Lung microvascular endothelial cell (primary cell): ENCODE measurements at regions not wholly inside any gene's neighbourhood (a gene's known extent, or its start where the extent isn't known, plus 50 kb on each side); places are given as distances from the start of the nearest gene placed in this dataset.
"Not testable (repeated sequence)": the region's sequence is repeated elsewhere in the genome, so short reads cannot be mapped to it uniquely, and the experiment has no call there.

ENCODE experiments used
- DNase-seq, 2 donors: peaks; one replicate each; pipeline versions ENCODE4 v3.0.0 to v3.0.0-alpha.2; 2010; ENCODE audit warnings: low read depth in 2 of 2

DNA sequence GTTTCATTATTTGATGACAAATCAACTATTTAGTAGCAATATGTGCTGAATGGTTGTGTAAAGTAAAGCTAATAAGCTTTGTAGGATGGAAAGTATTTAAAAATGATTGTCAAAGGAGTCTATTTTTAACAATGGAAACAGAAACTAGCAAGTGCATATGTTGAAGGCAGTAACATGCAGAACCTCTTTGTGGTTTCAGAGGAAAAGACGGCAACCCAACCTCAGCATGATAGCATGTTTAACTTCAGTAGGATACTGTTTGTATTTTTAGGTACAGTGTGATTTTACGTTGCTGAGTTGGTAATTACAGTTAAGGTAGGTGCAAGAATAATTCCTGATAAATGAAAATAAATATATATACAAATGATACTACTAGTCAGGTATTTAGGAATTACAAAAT, 545.4 kb downstream of the CDY1 start:
- DNase-seq: not testable (repeated sequence)

DNA sequence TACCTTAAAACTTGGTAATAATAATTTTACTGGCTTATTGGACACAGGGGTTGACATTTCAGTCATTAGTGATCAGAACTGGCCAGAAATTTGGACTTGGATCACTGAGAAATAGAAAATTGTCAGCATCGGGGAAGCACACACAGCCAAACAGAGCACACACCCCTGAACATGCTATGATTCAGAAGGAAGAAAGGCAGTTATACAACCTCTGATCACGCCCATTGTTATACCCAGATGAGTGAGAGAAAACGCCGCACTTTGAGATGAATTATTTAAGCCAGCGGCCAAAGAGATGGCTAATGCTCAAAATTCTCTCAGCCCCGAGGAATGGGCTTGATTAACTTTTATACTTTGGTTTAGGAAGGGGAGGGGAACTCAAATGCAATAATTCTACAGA, 557.4 kb downstream of the CDY1 start:
- DNase-seq: not testable (repeated sequence)

DNA sequence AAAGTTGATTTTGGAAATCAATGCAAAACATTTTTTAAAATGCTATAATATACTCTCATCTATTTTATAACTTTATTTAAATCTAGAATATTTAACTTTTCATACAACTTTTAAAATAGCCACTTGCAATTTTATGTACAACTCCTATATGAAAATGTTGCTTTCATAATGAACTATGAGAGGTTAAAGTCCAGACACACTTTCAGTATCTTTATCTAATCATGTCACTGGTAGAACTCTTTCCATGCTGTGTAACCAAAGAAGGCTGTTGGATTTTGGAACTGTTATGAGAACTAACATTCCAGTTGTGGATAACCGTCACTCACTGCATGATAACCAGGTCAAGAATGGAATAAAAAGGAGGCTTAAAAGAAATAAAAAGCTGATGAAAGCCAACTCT, 603.1 kb downstream of the CDY1 start:
- not testable (repeated sequence) for DNase-seq

DNA sequence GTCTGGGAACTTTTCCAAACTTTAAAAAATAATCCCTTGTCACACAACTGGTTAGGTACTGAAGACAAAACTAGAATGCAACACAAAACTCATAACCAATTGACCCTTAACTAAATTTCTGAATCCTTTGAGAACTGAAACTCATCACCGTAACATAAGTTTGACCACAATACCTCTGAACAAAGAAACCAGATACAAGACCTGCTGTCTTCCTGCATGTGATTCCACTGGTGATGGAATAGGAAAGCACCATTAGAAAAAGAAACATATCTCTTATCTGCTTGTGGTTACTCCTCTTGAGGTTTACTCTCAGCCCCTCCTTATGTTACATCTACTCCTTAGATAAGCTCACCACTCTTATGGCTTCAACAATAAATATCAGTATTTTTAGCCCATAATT, 603.6 kb downstream of the CDY1 start:
- DNase-seq: not testable (repeated sequence)

DNA sequence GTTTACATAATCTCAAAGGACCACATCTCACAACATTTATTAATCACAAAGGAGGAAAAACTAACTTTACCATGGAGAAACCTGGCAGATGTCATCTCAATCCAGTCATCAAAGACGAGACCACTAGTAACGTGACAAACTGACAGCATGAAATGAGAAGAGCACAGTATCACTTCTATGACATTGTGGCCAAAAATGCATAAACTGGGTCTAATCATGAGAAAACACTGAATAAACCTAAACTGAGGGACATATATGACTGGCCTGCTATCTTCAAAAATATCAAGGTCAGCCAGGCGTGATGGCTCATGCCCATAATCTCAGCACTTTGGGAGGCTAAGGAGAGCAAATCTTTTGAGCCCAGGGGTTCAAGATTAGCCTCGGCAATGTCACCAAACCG, 619.0 kb downstream of the CDY1 start:
- not testable (repeated sequence) for DNase-seq

DNA sequence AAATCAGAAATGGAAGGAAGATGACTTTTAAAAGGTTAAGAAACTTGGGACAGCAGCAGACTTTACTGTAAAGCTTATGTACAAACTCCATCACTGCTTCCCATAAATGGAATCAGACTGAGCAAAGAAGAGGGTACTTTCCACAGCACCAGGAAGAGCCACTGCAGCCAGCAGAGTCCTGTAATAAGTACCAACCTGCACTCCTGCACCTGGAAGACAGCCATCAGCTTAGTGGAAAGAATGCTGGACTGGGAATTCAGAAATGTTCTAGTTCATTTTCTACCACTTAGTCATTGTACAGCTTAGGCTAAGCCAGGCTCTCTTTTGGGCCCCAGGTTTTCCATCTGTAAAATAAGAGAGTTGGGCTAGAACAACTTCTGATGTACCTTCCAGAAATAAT, 632.3 kb downstream of the CDY1 start:
- DNase-seq: not testable (repeated sequence)

DNA sequence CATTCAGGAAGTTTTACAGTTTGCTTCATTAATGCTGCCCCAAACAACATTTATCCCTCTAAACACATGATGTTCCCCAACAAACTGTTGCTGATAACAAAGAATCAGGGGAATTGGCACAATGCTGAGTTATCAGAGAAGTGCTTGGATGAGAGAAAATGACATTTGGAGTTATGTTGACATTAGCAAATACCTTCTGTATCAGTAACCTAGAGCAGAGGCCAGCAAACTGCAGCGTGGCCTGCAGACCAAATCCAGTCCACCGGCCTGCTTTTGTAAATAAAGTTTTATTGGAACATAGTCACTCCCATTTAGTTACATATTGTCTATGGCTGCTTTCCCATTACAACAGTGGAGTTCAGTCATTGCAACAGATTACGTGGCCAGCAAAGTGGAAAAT, 643.5 kb downstream of the CDY1 start:
- DNase-seq: not testable (repeated sequence)

DNA sequence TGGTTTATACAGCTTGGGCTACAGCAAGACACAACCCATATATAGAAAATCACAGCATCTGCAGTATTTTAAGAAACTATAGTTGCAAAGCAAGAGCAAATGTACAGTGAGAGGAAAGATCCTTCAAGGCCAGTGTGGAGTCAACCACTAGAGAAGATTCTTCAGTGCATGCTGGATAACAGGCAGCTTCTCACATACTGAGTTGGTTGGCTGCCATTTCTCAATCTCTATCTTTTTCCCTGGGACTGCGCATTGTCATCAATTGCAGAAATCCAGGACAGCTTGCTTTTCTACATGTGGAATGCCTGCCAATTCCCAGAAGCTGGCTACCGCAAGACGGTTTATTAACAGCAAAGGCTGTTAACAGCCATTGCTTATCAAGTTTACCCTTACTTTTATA, 646.5 kb downstream of the CDY1 start:
- DNase-seq: not testable (repeated sequence)

DNA sequence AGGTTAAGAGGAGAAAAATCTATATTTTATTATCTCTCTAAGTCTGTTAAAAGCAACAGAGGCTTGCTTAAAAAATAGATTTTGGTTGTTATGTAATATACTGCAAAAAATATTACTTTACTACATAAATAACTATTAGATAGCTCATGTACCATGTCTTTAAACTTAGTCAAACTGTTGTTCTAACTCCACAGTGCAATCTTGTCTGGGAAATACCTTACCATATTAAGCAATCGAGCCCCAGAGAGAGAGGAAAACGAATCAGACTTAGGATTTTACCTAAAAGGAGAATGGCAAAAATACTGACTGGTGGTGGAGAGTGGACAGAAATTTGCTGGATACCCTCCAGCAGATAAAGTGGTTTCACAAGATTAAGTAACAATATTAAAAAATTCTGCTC, 647.0 kb downstream of the CDY1 start:
- DNase-seq: not testable (repeated sequence)

DNA sequence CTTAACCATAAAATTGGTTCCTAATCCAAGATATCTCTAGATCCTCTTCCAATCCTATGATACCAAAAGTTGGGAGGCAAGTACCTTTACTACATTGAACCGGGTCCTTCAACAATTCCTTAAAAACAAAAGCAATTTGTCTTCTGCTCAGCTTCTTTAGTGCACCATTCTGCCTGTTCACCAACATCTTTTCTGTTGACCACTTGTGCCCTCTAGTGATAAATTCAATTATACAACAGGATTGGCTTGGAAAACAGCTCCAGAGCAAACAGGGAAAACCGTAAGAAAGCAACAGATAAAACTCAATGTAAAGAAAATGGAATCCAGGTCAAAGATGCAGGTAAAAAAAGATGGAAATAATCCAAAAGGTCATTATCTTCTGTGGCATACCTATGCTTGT, 651.2 kb downstream of the CDY1 start:
- not testable (repeated sequence) for DNase-seq

DNA sequence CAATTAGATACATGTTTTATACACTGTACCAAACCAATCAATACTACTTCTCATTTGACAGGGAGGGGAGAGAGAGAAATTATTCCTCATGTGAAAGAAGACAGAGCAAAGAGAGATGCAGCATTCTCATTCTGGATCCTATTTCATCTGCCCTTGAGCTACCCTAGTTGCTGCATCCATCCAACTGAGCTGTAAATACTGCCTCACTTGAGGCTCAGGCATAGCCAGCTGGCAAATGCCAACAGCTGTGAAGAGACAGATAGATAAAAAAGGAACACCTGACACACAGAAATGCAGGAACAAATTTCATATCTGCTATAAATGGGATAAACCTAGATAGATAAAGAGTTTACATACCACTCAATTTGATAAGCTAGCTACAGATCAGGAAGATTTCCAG, 684.1 kb downstream of the CDY1 start:
- DNase-seq: not testable (repeated sequence)

DNA sequence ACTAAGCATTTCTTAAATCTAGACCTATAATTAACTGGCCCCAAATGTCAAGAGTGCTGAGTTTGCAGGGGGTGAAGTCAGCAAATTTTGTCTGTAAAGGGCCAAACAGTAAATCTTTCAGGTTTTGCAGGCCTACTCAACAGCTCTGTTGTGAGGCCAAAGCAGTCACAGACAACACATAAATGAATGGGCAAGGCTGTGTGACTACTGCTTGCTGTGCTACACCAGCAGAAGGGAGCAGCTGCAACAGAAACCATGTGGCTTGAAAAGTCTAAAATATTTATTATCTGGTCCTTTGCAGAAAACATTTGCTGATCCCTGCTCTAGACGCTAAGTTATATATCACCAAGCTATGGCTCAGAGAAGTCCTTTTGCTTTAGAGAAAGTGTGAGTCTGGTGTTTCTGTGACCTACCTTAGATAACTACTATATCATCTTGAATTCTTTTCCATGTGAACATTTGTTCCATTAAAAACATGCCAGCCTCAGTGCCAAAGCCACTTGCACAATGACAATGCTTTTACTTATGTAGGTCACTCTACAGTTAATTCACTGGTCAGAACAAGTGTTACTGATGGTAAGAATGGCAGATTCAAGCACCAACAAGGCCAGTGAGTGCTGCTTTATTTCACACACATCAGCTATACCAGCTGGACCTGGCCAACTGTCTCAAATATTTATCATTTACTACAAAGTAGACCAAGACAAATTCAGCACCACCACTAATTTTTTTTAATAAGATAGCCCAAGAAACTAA, 684.9 kb downstream of the CDY1 start:
- DNase-seq: not testable (repeated sequence)

DNA sequence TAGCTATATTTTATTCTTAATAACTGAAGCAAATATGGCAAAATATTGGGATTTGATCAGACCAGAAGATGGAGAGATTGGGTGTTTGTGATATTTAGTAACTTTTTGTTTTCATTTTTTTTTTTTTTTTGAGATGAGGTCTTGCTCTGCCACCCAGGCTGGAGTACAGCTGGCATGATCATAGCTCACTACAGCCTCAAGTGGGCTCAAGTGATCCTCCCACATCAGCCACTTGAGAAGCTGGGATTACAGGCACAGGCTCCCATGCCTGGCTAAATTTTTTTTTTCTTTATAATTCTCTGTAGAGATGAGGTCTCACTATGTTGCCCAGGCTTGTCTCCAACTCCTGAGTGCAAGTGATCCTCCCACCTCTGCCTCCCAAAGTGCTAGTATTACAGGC, 686.4 kb downstream of the CDY1 start:
- DNase-seq: not testable (repeated sequence)

DNA sequence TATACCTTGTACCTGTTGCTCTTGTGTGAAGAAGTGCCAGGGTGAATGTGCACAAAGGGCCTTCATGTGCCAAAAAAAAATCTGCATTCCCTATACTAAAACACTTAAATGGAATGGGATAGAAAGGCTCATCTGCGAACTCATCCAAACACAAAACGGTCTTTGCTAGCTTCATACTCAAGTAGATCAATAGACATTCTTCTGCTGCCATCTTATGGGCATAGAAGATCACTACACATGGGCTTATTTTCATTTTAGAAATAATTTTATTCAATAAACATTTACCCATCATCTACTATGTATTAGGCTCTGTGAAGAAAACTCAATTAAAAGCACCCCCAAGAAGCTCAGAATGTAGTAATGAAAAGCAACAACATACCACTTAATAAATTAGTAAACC, 693.1 kb downstream of the CDY1 start:
- peak; percentile 28 to 62 for DNase-seq

DNA sequence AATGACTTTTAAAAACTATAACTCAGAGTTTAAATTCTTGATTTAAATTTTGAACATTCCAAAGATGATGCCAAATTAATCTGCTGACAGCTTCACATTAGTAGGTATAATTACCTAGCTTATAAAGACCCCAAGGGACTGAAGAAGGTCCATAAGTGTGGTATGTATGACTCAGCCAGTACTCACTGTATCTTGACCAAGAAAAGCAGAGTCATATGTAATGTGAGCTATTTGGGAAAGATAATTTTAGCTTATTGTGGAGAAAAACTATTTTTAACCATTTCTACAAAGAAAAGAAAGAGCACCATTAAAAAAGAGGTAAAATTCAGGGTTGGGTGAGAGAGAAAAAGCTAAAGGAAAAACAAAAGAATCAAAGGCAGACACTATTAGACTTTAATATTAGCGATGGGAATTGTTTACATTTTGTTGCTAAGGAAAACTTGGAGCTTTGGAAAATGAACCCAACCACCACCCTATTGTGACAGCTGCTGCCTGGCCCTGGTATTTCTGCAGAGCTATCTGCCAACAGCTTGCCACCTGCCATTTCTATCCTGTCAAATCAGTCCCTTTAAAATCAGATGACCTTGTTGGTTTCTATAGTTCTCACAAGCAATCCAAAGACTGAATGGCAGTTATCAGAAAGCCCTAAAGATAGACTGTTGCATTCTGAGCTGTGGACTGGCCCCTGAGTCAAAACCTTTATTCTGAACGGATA, 697.7 kb downstream of the CDY1 start:
- not testable (repeated sequence) for DNase-seq

DNA sequence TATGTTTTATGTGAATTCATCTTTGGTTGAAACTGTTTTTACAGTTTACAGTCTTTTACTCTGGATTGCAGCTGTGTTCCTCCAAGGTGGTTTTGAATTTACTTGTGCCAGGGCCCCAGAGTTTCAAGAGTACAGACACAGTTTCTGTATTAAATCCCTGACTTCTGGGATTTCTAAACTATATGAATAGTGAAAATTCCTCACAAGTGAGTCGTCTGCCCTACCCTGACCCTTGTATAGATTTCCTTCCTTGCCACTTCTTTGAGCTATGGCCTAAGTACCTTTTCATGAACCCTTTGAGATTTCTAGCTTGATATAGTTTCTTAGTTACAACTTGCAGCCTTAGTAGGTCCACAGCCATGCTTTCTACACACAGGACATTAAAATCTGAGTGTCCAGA, 700.8 kb downstream of the CDY1 start:
- DNase-seq: not testable (repeated sequence)

DNA sequence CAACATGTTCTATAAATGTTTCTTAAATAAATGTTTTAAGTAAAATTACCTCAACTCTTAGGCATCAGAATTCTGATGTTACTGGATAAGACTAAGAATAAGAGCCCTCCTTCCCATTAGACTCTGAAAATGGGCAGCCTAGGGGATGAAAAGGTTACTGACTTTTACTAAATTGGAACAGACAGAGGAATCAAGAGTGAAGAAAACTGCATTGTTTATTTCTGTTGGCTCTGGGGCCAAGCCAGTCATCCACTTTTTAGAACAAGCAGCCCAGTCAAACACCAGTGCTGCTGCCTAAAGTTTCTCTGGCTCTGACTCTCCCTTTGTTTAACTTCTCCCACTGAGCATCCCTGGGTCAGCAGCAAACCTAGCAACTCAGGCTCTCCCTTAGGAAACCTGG, 731.0 kb downstream of the CDY1 start:
- not testable (repeated sequence) for DNase-seq

DNA sequence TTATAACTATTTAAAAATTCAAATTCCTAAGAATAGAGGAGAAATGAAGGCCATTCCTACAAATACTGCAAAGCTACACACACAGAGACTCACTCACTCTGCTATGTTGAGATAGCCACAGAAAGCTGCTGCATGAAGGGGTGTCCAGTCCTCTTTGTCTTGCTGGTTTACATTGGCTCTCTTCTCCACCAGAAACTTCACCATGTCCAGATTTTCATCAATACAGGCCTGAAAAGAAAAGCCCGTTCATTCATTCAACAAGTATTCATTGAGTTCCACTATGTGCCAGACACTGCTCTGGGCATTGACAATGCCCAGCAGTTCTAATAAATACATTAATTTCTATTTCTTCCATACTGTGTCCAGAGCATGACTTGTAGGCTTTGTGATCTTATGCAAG, 732.3 kb downstream of the CDY1 start:
- no peak for DNase-seq

DNA sequence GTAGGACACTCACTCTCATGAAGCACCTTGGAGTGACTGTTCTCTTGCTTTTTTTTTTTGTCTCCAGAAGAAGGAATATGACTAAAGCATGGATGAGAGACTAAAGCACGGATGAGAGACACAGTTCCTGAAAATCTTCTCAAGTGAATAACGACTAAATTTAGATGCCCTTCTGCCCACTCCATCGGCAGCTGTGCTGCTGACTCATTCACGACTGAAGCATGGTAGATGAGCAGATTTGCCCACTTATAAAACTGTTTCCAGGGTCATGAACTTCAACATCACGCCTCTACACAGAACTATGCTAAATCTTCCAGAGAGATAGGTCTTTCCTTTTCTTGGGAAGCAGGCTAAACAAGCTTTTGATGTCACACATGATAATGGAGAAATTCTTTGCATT, 738.0 kb downstream of the CDY1 start:
- not testable (repeated sequence) for DNase-seq

DNA sequence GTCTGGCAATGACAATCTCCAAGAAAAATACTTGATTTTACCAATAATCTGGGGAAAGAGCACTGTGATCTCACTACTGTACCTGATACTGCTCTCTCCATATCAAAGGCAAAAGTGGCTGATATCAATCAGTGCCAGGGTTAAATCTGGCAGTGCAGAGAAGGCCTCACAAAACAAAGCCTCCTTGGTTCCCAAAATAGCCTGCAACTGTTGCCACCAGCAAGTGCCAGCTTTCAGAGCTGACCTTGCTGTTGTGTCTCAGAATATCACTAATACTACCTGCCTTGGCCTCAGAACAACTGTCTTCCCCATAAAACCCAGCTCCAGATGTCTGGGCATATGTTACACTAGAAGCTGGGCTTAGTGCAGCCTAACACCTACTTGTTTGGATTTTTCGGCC, 738.6 kb downstream of the CDY1 start:
- DNase-seq: not testable (repeated sequence)

DNA sequence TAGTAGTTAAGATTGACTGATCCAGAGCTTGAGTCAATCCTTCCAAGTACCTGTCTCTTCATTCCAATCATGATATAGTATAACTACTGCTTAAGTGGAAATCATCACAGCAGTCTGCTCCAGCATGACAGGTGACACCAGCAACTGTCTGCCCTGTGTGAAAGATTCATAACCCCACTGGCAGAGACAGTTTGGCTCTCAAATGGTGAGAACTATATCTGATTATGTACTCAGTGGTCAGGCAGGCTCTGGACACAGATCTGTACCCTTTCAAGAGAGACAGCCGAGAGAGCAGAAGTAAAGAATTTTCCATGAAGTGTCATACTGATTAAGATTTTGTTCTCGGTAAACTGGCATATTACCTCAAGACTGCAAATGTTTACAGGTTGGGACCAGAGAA, 741.5 kb downstream of the CDY1 start:
- not testable (repeated sequence) for DNase-seq

DNA sequence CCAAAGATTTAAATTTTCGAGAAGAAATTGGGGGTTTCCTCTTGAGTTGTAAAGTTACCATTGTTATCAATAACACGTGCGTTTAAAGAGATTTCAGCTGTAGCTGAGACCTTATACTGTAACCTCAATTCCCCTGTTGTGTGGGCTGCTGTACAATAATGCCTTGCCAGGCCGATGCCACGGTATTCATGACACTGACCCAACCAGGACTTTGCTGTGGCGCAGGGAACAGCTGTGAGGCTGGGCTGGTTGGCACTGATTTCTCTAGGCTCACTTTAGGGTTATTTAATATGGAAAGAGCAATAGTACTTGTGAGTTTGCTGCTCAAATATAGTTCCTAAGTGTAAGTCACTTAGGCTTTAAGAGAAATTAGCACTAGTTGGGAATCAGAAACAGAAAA, 744.2 kb downstream of the CDY1 start:
- not testable (repeated sequence) for DNase-seq

DNA sequence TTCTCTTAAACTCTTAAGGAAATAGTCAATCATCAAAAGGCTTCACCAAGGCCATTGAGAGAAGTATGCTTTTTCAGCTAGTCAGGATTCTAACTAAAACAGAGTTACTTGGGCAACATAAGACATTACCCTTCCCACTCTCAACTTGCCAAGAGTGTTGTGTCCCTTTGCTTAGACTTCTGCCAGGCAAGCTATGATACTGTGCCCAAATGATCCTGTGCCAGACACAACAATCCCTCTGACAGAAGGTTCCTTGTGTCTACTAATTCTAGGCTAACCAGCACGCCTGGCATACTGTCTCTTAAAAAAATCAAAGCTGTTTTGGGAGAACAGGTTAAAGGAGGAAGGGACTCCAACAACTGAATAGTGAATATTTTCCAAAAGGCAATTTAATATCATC, 750.6 kb downstream of the CDY1 start:
- DNase-seq: not testable (repeated sequence)
